A673 (cell line): ENCODE measurements at regions not wholly inside any gene's neighbourhood (a gene's known extent, or its start where the extent isn't known, plus 50 kb on each side); places are given as distances from the start of the nearest gene placed in this dataset.
"Not testable (repeated sequence)": the region's sequence is repeated elsewhere in the genome, so short reads cannot be mapped to it uniquely, and the experiment has no call there.

Experiments
- BruUV-seq: library from RNA; stranded (reverse); fragments of 400-500 nt; replicated peaks from 2 replicates; lab custom pipeline; 2021; lab: Mats Ljungman, UMichigan
- CTCF ChIA-PET: fragments of 300-600 bp; sonication (Branson Sonifier 250); formaldehyde crosslinking; loops from one replicate; lab custom pipeline; 2022; ENCODE audit warnings: antibody characterized with exemption; lab: Charles Lee
- POLR2A ChIA-PET: fragments of 300-600 bp; sonication (Branson Sonifier 250); formaldehyde crosslinking; loops from one replicate; lab custom pipeline; 2022; ENCODE audit warnings: antibody characterized with exemption; ENCODE audit not compliant: low non-redundant PET; lab: Charles Lee
- DNase-seq: peaks from one replicate; pipeline ENCODE4 v3.0.0-alpha.2; 2015; ENCODE audit warnings: low spot score
- H3K27ac ChIP-seq: fragments of 200-600 bp; sonication (generic); 2 replicates; pipeline ENCODE4 v1.5.1; 2016; ENCODE audit warnings: mixed run types, low read depth, mild to moderate bottlenecking, mixed read lengths, antibody characterized with exemption, low read length; ENCODE audit not compliant: poor library complexity, severe bottlenecking
- H3K27me3 ChIP-seq: fragments of 200-600 bp; sonication (generic); replicated peaks from 2 replicates; pipeline ENCODE4 v1.6.1; 2017; ENCODE audit warnings: mixed run types, low read depth, mild to moderate bottlenecking, mixed read lengths, antibody characterized with exemption, low read length; ENCODE audit not compliant: insufficient read depth, poor library complexity
- H3K36me3 ChIP-seq: fragments of 200-600 bp; sonication (generic); 2 replicates; pipeline ENCODE4 v1.6.1; 2016; ENCODE audit warnings: mixed run types, mild to moderate bottlenecking, mixed read lengths, antibody characterized with exemption, low read length; ENCODE audit not compliant: insufficient read depth, poor library complexity, severe bottlenecking
- H3K4me1 ChIP-seq: fragments of 200-600 bp; sonication (generic); 2 replicates; pipeline ENCODE4 v1.6.1; 2017; ENCODE audit warnings: mixed run types, mild to moderate bottlenecking, mixed read lengths, antibody characterized with exemption, low read length; ENCODE audit not compliant: insufficient read depth, poor library complexity, severe bottlenecking
- H3K4me3 ChIP-seq: fragments of 200-600 bp; sonication (generic); 2 replicates; pipeline ENCODE4 v1.5.1; 2016; ENCODE audit warnings: low read depth, mixed run types, mild to moderate bottlenecking, mixed read lengths, low read length; ENCODE audit not compliant: poor library complexity, severe bottlenecking
- H3K9me3 ChIP-seq: fragments of 200-600 bp; sonication (generic); 2 replicates; pipeline ENCODE4 v1.6.1; 2016; ENCODE audit warnings: mixed run types, low read depth, mild to moderate bottlenecking, mixed read lengths, antibody characterized with exemption, low read length; ENCODE audit not compliant: poor library complexity, severe bottlenecking
- CTCF ChIP-seq: fragments of 300-800, 200-600 bp; sonication (generic); conservative IDR thresholded peaks from 2 replicates; pipeline ENCODE4 v1.5.1; 2017; ENCODE audit warnings: low read depth, mild to moderate bottlenecking, antibody characterized with exemption, low read length, moderate library complexity, mixed read lengths
- EZH2 ChIP-seq: fragments of 200-600 bp; sonication (generic); IDR thresholded peaks from 2 replicates; pipeline ENCODE4 v1.6.1; 2017; ENCODE audit warnings: borderline replicate concordance, low read depth, mild to moderate bottlenecking, mixed read lengths, antibody characterized with exemption, low read length; ENCODE audit not compliant: poor library complexity, severe bottlenecking
- intact Hi-C: fragments of 100-400 bp; cut with micrococcal nuclease; formaldehyde crosslinking; loops from one replicate; pipeline ENCODE4 v1.10.0; 2022; ENCODE audit not compliant: unreplicated experiment

DNA sequence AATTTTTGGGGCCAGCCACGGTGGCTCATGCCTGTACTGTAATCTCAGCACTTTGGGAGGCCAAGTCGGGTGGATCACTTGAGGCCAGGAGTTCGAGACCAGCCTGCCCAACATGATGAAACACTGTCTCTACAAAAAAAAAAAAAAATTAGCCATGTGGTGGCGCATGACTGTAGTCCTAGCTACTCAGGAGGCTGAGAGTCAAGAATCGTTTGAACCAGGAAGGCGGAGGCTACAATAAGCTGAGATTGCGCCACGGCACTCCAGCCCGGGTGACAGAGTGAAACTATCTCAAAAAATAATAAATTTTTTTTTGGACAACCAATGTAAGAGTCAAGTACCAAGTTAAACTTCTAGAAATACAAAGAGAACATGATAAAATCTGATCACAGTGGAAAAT is 164.6 kb downstream of the AVL9 start:
- no peak overlapping the region for H3K4me3 ChIP-seq
- H3K4me1 ChIP-seq: no peaks in the 10 kb centered on the region
- intact Hi-C loops: no loop called here
- ChIA-PET POLR2A (no interaction called here), CTCF (no interaction called here)
- no peaks in the 10 kb centered on the region for H3K27me3 ChIP-seq
- H3K36me3 ChIP-seq: no peaks in the 10 kb centered on the region
- no peak overlapping the region for H3K27ac ChIP-seq
- H3K9me3 ChIP-seq: no peaks in the 10 kb centered on the region
- no peak for DNase-seq
- BruUV-seq: no TSS peak
- TF ChIP-seq EZH2: no peak
- TF ChIP-seq CTCF: no peak

GRCh38 chr7:32658467-32658869 is 163.2 kb downstream of the AVL9 start:
- no peak for DNase-seq
- no TSS peak for BruUV-seq
- H3K4me1 ChIP-seq: no peaks in the 10 kb centered on the region
- intact Hi-C loops: no loop called here
- H3K9me3 ChIP-seq: no peaks in the 10 kb centered on the region
- no peak overlapping the region for H3K27ac ChIP-seq
- no peak for TF ChIP-seq CTCF
- TF ChIP-seq EZH2: no peak
- CTCF ChIA-PET: no interaction called here
- H3K4me3 ChIP-seq: no peak overlapping the region
- H3K36me3 ChIP-seq: no peaks in the 10 kb centered on the region
- H3K27me3 ChIP-seq: no peaks in the 10 kb centered on the region
- POLR2A ChIA-PET: no interaction called here

DNA sequence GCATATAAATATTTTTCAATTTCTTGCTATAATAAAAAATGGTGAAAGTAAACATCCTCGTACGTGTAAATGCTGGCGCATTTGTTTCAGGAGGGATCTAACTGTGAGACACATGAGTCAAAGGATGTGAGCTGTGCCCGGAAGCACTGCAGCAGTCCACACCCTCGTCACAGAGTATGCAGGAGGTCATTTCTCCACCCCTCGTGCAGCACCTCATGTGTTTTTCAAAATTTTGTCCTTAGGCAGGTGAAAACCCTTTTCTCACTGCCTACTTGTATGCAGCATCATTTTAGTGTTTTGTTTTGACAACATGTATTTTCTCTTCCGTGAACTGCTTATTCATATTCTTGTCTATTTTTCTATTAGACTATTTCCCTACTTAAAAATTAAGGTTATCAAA is 162.7 kb downstream of the AVL9 start:
- H3K27ac ChIP-seq: no peak overlapping the region
- no peak for DNase-seq
- no peak overlapping the region for H3K4me3 ChIP-seq
- TF ChIP-seq EZH2 (no peak), CTCF (no peak)
- H3K4me1 ChIP-seq: no peaks in the 10 kb centered on the region
- CTCF ChIA-PET: no interaction called here
- POLR2A ChIA-PET: no interaction called here
- no TSS peak for BruUV-seq
- no peaks in the 10 kb centered on the region for H3K27me3 ChIP-seq
- H3K36me3 ChIP-seq: no peaks in the 10 kb centered on the region
- intact Hi-C loops: no loop called here
- no peaks in the 10 kb centered on the region for H3K9me3 ChIP-seq

GRCh38 chr7:32654549-32654948 is 159.3 kb downstream of the AVL9 start:
- not testable (repeated sequence) for H3K27me3 ChIP-seq

DNA sequence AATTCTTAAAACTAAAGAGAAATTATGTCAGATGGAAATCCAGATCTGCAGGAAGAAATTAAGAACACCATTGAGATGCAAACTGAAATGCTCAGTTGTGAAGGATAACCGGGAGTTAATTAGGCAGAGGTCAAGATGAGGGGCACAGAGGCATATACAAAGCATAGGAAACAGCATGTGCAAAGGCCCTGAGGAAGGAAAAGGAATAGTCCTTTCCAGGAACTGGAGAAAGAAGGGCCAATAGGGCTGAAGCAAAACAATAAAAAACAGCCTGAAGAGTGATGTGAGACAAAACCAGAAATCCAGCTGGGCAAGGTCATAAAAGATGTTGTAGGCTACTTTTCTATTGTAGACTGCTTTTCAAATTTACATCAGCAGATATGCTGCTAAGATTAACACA is 155.1 kb downstream of the AVL9 start:
- CTCF ChIA-PET, H3K27me3 ChIP-seq, POLR2A ChIA-PET, H3K4me3 ChIP-seq, H3K9me3 ChIP-seq, intact Hi-C loops, BruUV-seq, H3K27ac ChIP-seq, H3K36me3 ChIP-seq, DNase-seq, H3K4me1 ChIP-seq: not testable (repeated sequence)

More at GRCh38 chr7:32654549-32654948, 159.3 kb downstream of the AVL9 start:
- H3K27ac ChIP-seq, H3K4me3 ChIP-seq, BruUV-seq, H3K4me1 ChIP-seq, POLR2A ChIA-PET, DNase-seq, intact Hi-C loops, H3K36me3 ChIP-seq, H3K9me3 ChIP-seq, CTCF ChIA-PET: not testable (repeated sequence)
